ENCODE measurements at regions not wholly inside any gene's neighbourhood (a gene's known extent, or its start where the extent isn't known, plus 50 kb on each side); places are given as distances from the start of the nearest gene placed in this dataset.

GRCh38 chr1:60411591-60411990, 338.0 kb upstream of the C1orf87 start:
- DNase-seq, result no peak

GRCh38 chr1:60402816-60403215, 329.2 kb upstream of the C1orf87 start:
- DNase-seq, result no peak

- no peak for DNase-seq
Observed at GRCh38 chr1:60402216-60402615, 328.6 kb upstream of the C1orf87 start.

DNA sequence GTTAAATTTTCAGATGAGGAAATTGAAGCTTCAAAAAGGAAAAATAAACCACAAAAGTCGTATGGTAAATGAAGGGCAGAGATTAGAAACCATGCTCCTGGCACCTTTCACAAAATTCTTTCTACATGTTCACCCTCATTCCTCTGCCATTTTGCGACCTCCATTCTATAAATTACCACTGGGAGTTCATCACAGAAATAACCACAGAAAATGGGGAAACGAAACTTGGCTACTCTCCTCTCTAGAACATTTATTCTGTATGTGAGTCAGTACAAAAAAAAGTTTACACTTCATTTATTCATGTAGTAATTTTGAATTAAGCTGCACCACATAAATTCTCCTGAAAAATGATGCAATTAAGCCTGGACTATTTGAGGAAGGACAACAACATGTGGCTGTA, 320.9 kb upstream of the C1orf87 start:
- DNase-seq, result no peak

DNA sequence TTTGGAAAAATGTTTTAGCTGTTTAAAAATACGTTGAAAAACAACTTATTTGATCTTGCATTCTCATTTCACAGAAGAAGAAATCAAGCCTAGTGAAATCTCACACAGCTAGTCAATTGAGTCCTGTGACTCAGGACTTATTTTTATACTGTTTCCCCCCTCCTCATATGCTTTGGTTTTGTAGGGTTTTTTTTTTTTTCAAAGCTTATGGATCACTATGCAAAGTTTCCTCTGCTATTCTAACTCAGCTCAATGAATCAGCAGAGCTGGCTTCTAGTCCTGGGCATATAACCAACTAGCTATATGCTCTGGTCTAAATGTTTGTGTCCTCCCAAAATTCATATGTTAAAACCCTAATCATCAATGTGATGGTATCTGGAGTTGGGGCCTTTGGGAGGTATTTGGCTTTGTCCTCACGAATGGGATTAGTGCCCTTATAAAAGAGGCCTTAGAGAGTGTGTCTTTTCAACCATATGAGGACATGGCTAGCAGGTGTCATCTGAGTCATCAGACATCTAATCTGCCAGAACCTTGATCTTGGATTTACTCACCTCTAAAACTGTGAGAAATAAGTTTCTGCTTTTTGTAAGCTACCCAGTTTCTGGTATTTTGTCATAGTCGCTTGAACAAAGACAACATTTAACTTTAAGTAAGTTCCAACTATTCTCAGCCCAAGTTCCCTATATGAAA, 317.2 kb upstream of the C1orf87 start:
- DNase-seq, result no peak

DNA sequence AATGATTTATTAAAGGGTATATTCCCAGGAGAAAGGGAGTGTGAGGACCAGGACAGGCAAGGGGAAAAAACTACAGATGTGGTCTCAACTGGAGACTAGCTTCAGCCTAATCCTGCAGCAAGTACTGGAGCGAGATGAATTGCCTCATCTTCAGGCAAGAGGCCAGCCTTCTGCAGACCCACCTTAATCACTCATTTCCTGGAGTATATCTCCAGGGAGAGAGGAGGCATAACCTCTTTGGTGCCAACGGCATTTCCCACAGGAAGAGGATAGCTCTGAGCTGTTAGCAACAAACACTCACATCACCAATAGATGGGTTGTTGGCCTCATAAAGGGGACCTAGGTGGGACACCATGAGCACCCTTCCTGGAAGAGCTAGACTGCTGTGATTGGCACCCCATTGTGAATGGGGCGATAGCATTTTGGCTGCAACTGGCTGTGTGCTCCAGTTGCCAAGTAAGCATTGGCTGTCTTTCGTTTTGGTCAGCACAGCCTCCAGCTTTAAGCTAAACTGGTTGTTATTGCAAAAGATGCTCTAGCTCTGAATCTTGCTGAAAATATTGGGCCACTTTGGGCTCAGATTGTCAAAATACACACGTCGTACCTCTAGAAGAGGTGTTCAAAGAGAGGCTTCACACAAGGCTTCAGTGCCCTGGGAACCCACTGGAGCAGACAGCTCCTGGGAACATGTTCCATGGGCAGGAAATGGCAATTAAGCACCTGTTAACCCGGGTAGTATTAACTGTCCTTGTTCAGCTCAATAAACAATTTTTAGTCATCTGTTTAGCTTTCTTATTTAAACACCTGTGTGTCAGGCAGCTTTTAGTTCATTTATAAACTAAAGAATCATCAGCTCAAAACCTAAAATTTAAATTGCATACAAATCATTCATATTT, 314.8 kb upstream of the C1orf87 start:
- no peak for DNase-seq

GRCh38 chr1:60387175-60387574, 313.6 kb upstream of the C1orf87 start:
- DNase-seq, result no peak

DNA sequence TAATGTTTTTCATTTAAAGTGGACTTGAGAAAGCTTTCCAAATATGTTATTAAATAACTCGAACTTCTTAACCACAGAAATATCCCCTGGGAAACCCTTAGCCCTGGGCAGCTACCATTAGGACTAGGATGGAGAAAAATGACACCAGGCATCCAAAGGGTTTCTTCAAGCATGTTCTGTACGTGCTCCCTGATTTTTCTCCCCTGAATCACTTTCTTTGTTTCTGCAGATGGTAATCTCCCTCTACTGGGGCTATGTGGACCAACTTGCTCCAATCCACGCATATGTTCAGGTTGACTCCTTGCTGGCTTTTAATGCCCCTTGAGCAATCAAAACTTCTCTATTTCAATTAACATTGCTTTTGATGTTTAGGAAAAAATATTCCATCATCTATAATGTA, 312.7 kb upstream of the C1orf87 start:
- no peak for DNase-seq

DNA sequence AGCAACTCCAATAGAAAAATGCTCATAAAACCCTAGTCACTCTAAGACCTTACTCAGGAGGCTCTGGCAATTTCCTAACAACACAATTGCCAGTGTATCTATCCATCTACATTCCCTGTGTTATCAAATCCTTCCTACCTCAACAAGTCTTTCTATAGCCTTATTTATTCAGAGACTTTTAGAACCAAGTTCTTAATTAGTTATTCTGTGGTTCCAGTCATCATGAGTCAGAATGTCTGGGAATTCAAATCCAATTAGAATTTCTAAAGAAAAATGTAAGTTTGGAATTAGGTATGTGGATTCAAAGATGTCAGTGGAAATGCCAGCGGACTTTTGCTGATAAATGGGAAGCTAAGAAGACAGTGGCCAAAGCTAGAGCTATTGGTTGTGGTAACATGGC, 302.6 kb upstream of the C1orf87 start:
- no peak for DNase-seq

DNA sequence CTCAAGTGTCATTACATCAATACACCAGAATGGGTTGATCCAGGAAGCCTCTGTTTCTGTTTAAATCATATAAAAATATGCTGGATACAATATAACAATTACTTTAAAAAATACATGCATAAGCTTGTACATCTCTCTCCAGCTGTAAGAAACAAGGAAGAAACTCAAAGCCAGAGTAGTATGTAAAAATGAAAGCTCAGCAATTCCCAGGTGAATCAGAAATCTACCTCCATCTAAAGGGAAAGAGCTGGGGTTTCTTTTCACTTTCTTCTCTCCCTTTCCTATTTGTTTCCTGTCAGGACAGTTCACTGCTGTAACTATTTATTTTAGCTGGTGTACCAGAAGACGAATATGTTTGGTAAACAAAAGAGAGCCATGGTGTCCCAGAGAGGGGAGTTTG, 301.0 kb upstream of the C1orf87 start:
- DNase-seq, result no peak

- no peak for DNase-seq
Observed at GRCh38 chr1:60367532-60367931, 294.0 kb upstream of the C1orf87 start.

DNA sequence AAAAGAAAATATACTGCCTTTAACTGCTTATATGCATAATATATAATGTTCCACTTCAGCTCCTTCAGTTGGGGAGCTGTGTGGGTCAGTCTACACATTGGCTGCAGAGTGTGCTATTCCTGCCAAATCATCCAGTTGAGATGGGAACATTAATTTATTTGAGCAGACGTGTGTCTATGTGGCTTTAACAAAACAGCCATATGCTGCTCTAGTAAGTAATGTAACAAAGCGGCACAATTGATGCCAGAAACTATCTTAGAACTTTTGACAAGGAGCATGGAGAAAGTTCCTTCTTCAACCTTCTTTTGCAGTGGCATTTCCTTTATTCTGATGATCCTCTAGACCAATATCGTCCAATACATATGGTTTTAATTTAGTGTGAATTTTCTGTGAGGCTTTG, 285.9 kb upstream of the C1orf87 start:
- no peak for DNase-seq

DNA sequence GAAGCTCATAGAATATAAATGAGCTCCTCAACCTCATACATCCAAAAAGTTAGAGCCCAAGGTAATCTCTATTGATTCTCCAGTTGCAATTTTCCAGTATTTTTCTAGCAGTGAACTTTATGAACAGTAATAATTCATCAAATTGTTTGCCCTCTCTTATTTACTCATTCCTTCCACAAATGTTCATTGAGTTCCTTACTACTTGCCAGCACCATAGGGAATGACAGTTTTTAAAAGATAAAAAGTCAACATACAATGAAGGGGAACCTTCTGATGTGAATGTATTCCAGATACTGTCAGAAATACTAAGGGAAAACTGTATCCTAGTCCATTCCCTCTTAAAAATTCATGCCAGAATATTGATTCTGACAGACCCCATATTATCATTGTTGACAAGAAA, 277.0 kb upstream of the C1orf87 start:
- no peak for DNase-seq

DNA sequence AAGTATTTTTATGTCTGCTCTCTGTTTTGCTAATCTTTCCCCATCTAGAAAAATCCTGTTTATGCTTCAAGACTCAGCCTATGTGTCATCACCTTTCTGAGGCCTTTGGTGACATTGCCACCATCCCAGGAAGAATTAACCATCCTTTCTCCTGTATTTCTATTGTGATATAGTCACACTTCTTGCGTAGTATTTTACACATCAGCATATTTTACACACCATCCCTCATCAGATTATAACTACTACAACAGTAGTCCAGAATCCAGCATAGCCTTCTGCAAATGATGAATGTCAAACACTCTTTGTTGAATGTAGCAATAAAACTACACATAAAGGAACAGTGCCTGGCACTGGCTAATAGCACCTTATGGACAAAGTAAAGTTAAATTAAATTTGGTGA, 275.3 kb upstream of the C1orf87 start:
- no peak for DNase-seq

DNA sequence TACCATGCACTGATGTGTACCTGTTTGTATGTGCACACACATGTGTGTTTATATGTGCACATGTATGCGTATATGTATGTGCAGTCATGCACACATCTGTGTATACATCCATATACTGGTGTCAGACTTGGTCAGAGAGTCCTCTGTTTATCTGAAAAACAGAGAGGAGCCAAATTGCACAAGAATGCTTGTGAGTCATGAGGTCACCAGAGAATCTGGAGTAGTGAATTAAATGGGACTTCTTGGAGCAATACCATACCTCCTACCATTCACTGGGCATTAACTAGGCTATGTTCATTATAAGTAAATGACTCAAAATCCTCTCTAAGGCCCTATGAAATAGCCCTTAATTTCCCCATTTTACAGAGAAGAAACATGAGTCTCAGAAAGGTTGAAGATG, 272.1 kb upstream of the C1orf87 start:
- DNase-seq, result no peak

- no peak for DNase-seq
Observed at GRCh38 chr1:60345049-60345448, 271.5 kb upstream of the C1orf87 start.

DNA sequence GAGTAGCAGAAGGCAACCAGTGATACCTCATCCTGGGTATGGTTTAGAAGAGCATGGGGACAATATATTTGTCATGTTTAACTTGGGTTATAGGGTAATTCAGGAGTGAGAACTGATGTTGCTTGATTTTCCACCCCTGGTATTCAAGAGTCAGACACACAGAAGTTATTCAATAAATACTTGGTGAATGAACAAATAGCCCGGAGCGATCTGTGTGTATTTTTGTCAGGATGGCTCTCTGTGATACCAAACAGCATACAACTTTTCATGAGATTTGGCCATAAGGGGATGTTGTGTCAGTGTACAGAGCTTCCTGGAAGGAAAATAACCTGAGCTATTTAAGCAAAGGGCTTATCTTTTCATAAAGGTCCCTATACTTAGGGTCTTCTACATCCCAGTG, 270.2 kb upstream of the C1orf87 start:
- DNase-seq, result no peak

DNA sequence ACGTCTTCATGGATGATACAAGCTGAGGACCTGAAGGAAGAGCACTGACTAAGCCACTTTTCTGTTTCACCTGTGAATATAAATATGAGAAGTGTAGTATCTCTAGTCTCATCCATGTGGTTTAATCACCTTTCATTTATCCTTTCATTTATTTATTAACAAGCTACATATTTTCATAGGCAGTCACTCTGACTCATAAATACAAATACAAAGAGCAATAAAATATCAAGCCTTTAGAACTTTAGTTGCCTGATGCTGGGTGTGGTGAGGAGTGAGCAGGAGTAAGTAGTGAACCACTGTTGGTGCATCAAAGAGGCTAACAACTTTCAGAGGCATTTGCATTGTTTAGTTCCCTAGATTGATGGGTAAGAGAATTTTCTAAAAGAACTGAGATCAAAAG, 269.0 kb upstream of the C1orf87 start:
- DNase-seq, result no peak

DNA sequence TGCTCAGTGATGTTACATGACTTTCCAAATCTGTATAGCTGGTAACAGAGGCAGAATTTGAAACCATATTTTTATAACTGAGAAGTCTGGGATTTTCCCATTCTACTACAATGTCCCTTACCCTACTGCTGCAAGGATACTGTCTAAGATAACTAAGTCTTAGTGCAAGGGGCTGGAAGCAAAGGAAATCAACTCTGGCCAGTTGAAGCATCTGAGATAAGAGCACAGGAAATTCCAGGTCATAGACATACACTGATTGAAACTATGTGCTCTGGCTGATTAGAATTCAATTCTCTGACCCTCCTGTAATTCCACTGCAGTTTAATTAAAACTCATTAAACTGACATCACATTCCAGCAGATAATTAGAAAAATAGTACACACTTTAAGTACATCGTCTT, 267.7 kb upstream of the C1orf87 start:
- no peak for DNase-seq

GRCh38 chr1:60331647-60332046, 258.1 kb upstream of the C1orf87 start:
- DNase-seq, result no peak

DNA sequence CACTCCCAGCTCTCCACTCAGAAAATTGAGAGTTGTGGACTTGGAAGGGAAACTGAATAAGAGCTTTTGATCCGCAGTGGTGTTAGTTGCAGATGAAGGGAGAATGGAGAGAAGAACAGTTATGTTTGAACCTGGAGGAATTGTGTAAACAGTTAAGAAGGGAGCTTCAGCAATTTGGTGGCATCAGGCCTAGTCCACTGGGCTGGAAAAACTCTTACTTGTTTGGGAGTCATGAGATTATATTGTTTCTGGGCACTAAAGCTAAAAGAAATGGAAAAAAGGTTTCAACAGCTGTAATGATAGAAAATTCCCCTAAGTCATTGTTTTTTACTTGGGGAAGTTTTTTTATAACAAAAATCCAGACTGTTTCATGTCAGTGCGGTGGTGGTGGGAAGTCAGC, 256.1 kb upstream of the C1orf87 start:
- no peak for DNase-seq

DNA sequence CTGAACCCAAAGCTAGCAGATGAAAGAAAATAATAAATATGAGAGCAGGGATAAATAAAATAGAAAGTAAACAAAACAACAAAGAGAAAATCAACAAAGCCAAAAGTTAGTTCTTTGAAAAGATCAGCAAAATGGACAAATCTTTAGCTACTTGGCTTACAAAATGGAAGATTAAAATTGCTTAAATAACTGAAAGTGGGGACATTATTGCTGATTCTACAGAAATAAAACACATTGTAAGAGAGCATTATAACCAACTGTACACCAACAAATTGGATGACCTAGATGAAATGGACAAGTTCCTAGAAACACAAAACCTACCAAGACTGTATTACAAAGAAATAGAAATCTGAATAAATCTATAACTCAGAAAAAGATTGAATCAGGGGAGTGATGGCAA, 238.3 kb upstream of the C1orf87 start:
- no peak for DNase-seq

GRCh38 chr1:60299581-60299980, 226.0 kb upstream of the C1orf87 start:
- DNase-seq, result no peak

GRCh38 chr1:60298290-60298689, 224.7 kb upstream of the C1orf87 start:
- no peak for DNase-seq

DNA sequence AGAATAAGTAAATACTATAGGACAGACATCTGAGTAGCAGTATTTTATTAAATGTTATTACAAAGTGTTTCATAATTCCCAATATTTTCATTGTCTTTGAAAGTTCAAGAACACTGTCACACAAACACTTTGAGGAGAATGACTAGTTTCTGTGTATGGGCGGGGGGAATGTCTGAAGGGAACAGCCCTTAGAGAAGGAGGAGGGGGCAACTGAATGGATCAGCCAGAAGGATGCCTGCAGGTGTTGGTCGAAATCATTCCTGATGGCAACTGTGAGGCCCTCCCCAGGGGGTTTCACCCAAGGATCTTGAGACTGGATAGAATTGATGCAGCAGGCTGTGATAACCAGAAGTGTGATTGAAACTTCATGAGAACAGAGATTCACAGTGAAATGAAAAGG, 223.2 kb upstream of the C1orf87 start:
- DNase-seq, result no peak
